GM12892 (cell line): ENCODE measurements at regions not wholly inside any gene's neighbourhood (a gene's known extent, or its start where the extent isn't known, plus 50 kb on each side); places are given as distances from the start of the nearest gene placed in this dataset.

Experiments
- POLR2A ChIP-seq: IDR thresholded peaks from 2 replicates; pipeline ENCODE4 v1.6.1; 2011; ENCODE audit warnings: low read depth, low read length, control low read depth
- POLR2AphosphoS5 ChIP-seq: IDR thresholded peaks from 2 replicates; pipeline ENCODE4 v1.6.1; 2011; ENCODE audit warnings: low read depth, low read length, control low read depth
- TAF1 ChIP-seq: IDR thresholded peaks from 2 replicates; pipeline ENCODE4 v1.6.1; 2011; ENCODE audit warnings: low read depth, mild to moderate bottlenecking, control low read depth, low read length, borderline replicate concordance

DNA sequence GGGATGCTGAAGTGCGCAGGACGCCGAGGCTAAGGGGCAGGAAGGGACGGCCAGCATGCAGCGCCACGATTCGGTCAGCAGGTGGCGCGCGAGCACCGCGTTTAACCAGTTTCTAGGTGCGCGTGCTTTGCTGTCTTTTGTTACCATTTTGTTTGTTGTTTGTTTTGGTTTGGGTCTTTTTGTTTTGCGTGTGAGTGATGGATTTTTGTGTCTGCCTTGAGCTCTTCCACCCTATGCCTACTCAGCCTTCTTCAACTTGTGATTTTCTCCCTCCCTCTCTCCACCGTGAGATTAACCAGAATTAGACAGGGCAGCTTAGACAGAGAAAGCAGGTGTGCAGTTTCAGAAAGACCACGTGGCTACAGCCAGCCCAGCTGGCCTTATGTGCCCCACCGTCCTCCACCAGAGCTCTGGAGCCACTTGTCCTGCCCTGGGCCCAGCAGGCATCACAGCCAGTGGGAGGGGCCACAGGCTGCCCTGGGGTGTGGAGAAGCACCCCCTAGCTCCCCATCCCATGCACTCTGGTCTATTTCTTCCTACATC is 180.2 kb downstream of the RNF144A start:
- no peak for TF ChIP-seq TAF1
- no peak for TF ChIP-seq POLR2A
- TF ChIP-seq POLR2AphosphoS5, result no peak
